Body of pancreas (tissue), 4 donors: ENCODE measurements at regions not wholly inside any gene's neighbourhood (a gene's known extent, or its start where the extent isn't known, plus 50 kb on each side); places are given as distances from the start of the nearest gene placed in this dataset.

ENCODE experiments used
- ATAC-seq: fragments of 150-250 bp; one replicate; pipeline ENCODE4 v1.9.1; 2016
- DNase-seq, 4 donors: peaks; one replicate each; pipeline ENCODE4 v3.0.0-alpha.2; 2019
- H3K27ac ChIP-seq, 4 donors: fragments of 200-600 bp; sonication (generic); 1 replicate in 3 of 4; 2 replicates in 1 of 4; pipeline versions ENCODE4 v1.5.1 to v1.6.1; 2016 to 2019; ENCODE audit warnings: mild to moderate bottlenecking in 1 of 4, mixed read lengths in 1 of 4, moderate library complexity in 1 of 4
- H3K27me3 ChIP-seq, 2 donors: fragments of 200-600 bp; sonication (generic); one replicate each; pipeline ENCODE4 v1.6.0; 2016; ENCODE audit warnings: mild to moderate bottlenecking in 1 of 2
- H3K36me3 ChIP-seq, 2 donors: fragments of 200-600 bp; sonication (generic); replicated peaks in 1 of 2; 2 replicates each; pipeline ENCODE4 v1.5.1; 2016; ENCODE audit warnings: low read depth in 2 of 2; ENCODE audit not compliant: insufficient read depth in 1 of 2
- H3K4me1 ChIP-seq: fragments of 200-600 bp; sonication (generic); one replicate; pipeline ENCODE4 v1.6.0; 2016
- H3K4me3 ChIP-seq, 2 donors: fragments of 200-600 bp; sonication (generic); 1 replicate in 1 of 2; 2 replicates in 1 of 2; pipeline ENCODE4 v1.5.1; 2016 to 2019
- H3K9me3 ChIP-seq, 3 donors: fragments of 200-600 bp; sonication (generic); 1 replicate in 2 of 3; 2 replicates in 1 of 3; pipeline ENCODE4 v1.5.1; 2016
- POLR2A ChIP-seq, 3 donors: fragments of 450-650 bp; IDR thresholded peaks; one replicate each; pipeline ENCODE4 v1.6.1; 2016; ENCODE audit warnings: antibody characterized with exemption in 3 of 3, mild to moderate bottlenecking in 2 of 3
- WGBS, 2 donors: methylation state at CpG; one replicate each; pipeline ENCODE4 v1.1.5; 2017; 5-methylcytosine and 5-hydroxymethylcytosine counted together
- intact Hi-C: fragments of 100-400 bp; cut with DNase I; formaldehyde crosslinking; loops from one replicate; pipeline ENCODE4 v1.15.1; 2023
- TF ChIP-seq, protein P1 (sequence below), 7 experiments: fragments of 450-650 bp in 4 of 7; fragments of 200-600 bp in 3 of 7; sonication (generic) in 3 of 7; IDR thresholded peaks; one replicate each; pipeline ENCODE4 v1.5.1; 2016 to 2019; ENCODE audit warnings: antibody characterized with exemption in 7 of 7

DNA sequence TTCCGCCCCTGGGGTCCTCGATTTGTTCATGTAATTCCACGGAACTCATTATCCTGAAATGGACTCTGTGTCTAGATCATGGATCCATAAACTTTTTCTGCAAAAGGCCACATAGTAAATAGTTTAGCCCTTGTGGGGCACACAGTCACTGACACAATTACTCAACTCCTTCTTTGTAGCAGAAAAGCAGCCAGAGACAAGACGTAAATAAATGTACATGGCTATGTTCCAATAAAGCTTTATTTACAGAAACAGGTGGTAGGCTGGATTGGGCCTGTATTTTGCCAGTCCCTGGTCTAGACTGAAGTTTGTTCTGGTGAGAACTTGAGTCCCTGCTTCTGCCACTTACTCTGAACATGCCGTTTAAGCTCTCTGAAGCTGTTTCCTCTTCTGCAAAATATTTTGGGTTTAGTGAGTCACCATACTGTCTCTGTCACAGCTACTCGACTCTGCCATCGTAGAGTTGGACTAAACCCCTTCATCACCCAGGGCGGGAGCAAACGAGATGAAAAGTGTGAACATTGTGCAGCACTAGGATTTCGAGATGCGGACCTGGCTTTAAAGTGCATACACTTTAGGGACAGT lies 61.9 kb upstream of the FOXF1 start:
- DNase-seq (no peak), ATAC-seq (no peak)
- H3K4me3 ChIP-seq, result no peak overlapping the region
- intact Hi-C loops, result no loop called here
- H3K27ac ChIP-seq, result no peak overlapping the region
- no peaks in the 10 kb centered on the region for H3K4me1 ChIP-seq
- TF ChIP-seq, protein P1, sequence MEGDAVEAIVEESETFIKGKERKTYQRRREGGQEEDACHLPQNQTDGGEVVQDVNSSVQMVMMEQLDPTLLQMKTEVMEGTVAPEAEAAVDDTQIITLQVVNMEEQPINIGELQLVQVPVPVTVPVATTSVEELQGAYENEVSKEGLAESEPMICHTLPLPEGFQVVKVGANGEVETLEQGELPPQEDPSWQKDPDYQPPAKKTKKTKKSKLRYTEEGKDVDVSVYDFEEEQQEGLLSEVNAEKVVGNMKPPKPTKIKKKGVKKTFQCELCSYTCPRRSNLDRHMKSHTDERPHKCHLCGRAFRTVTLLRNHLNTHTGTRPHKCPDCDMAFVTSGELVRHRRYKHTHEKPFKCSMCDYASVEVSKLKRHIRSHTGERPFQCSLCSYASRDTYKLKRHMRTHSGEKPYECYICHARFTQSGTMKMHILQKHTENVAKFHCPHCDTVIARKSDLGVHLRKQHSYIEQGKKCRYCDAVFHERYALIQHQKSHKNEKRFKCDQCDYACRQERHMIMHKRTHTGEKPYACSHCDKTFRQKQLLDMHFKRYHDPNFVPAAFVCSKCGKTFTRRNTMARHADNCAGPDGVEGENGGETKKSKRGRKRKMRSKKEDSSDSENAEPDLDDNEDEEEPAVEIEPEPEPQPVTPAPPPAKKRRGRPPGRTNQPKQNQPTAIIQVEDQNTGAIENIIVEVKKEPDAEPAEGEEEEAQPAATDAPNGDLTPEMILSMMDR (IDR thresholded peaks at IDR 0.05), result no peak
- TF ChIP-seq POLR2A (IDR thresholded peaks at IDR 0.05), result no peak
- 63 to 66% methylated on average over 11 of the region's 11 CpGs for WGBS, 2 donors
- peaks cover 0 to 6% (median 0%) of the 10 kb centered on the region in 3 donors for H3K9me3 ChIP-seq
- H3K36me3 ChIP-seq, result no peaks in the 10 kb centered on the region
- H3K27me3 ChIP-seq, result no peaks in the 10 kb centered on the region

DNA sequence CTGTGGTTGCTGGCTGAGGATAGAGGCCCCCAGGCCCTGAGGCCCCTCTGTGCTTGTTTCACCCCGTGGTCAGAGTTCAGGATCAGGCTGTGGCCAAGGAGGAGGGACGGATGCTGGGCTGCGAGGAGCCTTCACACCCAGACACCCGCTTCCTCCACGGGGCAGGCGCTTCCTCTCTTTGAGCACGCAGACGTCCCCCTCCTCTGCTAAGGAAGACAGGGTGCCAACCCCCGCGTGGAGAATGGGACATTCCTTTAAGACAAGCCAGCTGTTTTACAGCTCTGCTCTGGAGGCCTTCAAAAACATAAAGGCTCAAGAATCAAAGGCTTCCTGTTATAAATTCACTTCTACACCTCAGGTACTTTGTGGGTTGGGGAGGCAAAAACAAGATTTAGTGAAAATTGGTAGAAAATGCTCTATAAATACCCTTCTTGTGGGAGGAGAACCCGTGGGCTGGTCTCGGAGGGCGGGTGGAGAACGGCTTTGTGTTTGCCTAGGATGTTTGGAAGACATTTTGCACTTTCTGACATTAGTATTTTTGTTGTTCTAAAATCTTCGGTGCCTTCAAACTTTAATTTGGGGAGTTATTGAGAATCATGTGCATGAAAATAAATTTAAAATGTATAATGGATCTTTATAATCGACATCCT lies 60.8 kb upstream of the FOXF1 start:
- Histone ChIP-seq H3K27me3 (no peaks in the 10 kb centered on the region), H3K27ac (no peak overlapping the region), H3K9me3 (peaks cover 0 to 6% (median 0%) of the 10 kb centered on the region in 3 donors), H3K36me3 (no peaks in the 10 kb centered on the region), H3K4me3 (no peak overlapping the region), H3K4me1 (no peaks in the 10 kb centered on the region)
- intact Hi-C loops, result no loop called here
- TF ChIP-seq, protein P1 (IDR thresholded peaks at IDR 0.05), result no peak
- no peak for TF ChIP-seq POLR2A (IDR thresholded peaks at IDR 0.05)
- DNase-seq (no peak), ATAC-seq (no peak)
- WGBS, 2 donors, result 48 to 61% methylated on average over 15 to 16 of the region's 16 CpGs

DNA sequence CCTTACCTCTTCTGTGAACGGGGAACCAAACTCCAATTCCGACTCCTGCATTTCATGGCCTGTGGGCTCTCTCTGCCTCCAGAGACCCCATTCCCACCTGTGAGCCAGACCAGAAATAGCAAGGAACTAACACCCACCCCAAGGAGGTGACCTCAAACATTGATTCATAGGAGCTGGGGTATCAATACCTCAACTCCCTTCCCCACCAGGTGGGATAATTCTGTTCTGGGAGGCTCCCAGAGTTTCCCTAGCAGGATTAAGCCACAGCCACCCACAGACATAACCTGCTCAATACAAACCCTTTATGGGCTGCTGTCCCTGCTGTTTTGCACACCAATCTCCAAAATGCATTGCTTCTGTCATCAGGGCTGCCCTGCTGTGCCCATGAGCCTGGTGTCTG lies 59.6 kb upstream of the FOXF1 start:
- H3K4me3 ChIP-seq, result no peak overlapping the region
- WGBS, 2 donors, result 68 to 69% methylated on average over 2 of the region's 2 CpGs
- no peaks in the 10 kb centered on the region for H3K27me3 ChIP-seq
- no peak for DNase-seq
- intact Hi-C loops, result no loop called here
- H3K27ac ChIP-seq, result no peak overlapping the region
- no peaks in the 10 kb centered on the region for H3K36me3 ChIP-seq
- TF ChIP-seq POLR2A (IDR thresholded peaks at IDR 0.05), result no peak
- TF ChIP-seq, protein P1 (IDR thresholded peaks at IDR 0.05), result no peak
- no peaks in the 10 kb centered on the region for H3K4me1 ChIP-seq
- no peak for ATAC-seq
- H3K9me3 ChIP-seq, result peaks cover 0 to 6% (median 0%) of the 10 kb centered on the region in 3 donors

DNA sequence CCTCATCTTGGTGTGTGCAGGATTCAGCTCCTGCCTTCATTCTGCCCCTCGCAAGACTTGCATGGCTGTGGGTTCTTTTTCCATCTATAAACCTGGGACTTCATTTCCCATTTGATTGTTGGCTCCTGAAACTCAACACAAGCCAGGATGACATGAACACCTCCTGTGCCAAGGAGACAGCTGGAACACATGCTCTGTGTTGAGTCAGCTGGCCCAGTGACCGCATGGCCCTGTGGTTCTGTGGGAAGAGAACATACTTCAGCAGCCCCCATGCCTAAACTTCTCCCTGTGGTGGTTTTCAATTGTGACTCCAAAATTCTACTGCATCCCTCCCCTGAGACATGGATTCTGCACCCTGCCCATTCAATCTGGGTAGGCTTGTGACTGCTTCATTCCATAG lies 57.9 kb upstream of the FOXF1 start:
- Histone ChIP-seq H3K9me3 (peaks cover 0 to 3% (median 0%) of the 10 kb centered on the region in 3 donors), H3K27ac (no peak overlapping the region), H3K27me3 (no peaks in the 10 kb centered on the region), H3K4me3 (no peak overlapping the region), H3K4me1 (no peaks in the 10 kb centered on the region), H3K36me3 (no peaks in the 10 kb centered on the region)
- ATAC-seq, result no peak
- intact Hi-C loops, result no loop called here
- no peak for DNase-seq
- TF ChIP-seq, protein P1 (IDR thresholded peaks at IDR 0.05), result no peak
- no peak for TF ChIP-seq POLR2A (IDR thresholded peaks at IDR 0.05)
- WGBS, 2 donors, result 56 to 63% methylated on average over 2 of the region's 2 CpGs

DNA sequence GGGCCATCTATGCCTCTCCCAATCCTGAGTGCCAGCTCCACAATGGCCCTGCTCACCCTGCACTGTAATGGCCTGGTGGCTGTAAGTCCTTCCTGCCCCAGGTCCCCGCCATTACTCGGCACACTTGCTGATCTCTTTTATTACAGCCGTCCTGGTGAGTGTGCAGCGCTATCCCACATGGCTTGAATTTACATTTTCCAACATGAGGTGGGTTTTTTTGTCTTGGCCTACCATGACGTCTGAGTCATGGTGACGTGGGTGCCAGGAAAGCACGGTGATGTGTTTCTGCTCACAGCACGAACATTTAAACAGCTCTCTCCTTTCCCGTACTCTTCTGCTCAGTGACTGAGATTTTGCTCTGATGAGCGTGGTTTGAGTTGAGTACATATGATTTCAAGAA lies 55.2 kb upstream of the FOXF1 start:
- intact Hi-C loops, result no loop called here
- no peak overlapping the region for H3K27ac ChIP-seq
- DNase-seq (no peak), ATAC-seq (no peak)
- H3K4me1 ChIP-seq, result no peaks in the 10 kb centered on the region
- no peaks in the 10 kb centered on the region for H3K36me3 ChIP-seq
- H3K4me3 ChIP-seq, result no peak overlapping the region
- WGBS, 2 donors, result 68 to 76% methylated on average over 10 of the region's 10 CpGs
- H3K9me3 ChIP-seq, result no peaks in the 10 kb centered on the region
- TF ChIP-seq, protein P1 (IDR thresholded peaks at IDR 0.05), result no peak
- TF ChIP-seq POLR2A (IDR thresholded peaks at IDR 0.05), result no peak
- H3K27me3 ChIP-seq, result no peaks in the 10 kb centered on the region
